Stimulated activated CD8-positive, alpha-beta memory T cell treated with anti-CD3 and anti-CD28 coated beads, Interleukin-15, amount 100 ng/mL, for 1 hour (primary cell): ENCODE measurements at regions not wholly inside any gene's neighbourhood (a gene's known extent, or its start where the extent isn't known, plus 50 kb on each side); places are given as distances from the start of the nearest gene placed in this dataset.

Source experiments
- DNase-seq: peaks from one replicate; pipeline ENCODE4 v3.0.0-alpha.2; 2020; ENCODE audit warnings: low read depth

DNA sequence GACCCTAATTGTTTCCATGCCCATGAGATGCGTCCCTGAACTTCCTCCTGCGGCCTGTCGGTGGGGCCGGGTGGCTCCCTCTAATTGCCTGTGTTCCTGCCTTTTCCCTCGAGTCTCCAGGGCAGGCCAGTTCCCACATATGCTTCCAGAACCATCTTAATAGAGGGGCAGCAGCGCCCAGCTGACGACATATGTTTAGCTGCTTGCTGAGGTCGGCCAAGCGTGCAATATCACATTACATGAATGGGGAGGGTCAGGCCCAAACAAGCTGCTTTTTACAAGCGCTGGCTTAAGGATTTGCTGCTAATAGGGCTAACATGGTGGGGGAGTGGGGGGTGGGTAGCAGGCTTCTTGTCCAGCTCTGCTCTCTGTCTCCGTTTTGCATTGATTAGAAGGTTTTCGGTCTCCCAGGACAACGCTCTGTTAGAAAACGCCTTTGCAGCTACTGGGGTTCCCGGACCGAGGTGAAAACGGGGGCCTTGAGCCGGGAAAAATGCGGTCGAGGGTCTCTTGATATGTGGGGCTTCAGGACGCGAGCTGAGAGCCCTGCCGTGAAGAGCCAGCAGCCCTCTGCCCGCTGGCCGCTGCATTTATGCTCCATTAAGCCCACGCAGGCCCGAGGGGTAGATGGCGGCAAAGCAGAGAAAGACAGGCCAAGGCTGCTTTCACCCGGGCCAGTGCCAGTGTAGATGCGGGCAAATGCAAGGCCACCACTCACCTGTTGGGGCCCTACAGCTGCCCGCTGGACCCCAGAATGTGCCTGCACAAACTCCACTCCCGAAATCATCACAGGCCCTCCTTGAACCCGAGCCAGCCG, 308.5 kb downstream of the BMP7 start:
- DNase-seq: no peak

- DNase-seq: no peak
These were observed 301.5 kb downstream of the BMP7 start for GRCh38 chr20:56964901-56965300.

DNA sequence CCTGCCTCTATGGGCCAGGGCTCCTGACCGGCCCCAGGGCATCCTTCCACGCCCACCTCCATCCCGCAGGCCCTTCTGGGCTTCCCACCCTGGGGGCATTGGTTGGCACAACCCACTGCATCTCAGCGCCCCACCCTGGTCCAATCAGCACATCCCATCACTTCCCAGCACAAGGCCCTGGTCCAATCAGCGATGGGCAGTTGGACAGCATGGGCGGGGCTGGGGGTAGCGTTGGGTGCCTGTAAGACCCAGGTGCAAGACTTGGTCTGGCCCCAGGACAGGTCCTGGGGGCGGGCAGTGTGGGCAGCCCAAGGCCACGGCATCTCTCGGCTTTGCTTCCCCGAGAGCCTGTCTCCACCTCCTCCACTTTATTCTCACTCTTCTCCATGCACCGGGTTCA, 298.5 kb downstream of the BMP7 start:
- DNase-seq: no peak

- DNase-seq: no peak
These were observed 297.9 kb downstream of the BMP7 start for GRCh38 chr20:56968376-56969048.

DNA sequence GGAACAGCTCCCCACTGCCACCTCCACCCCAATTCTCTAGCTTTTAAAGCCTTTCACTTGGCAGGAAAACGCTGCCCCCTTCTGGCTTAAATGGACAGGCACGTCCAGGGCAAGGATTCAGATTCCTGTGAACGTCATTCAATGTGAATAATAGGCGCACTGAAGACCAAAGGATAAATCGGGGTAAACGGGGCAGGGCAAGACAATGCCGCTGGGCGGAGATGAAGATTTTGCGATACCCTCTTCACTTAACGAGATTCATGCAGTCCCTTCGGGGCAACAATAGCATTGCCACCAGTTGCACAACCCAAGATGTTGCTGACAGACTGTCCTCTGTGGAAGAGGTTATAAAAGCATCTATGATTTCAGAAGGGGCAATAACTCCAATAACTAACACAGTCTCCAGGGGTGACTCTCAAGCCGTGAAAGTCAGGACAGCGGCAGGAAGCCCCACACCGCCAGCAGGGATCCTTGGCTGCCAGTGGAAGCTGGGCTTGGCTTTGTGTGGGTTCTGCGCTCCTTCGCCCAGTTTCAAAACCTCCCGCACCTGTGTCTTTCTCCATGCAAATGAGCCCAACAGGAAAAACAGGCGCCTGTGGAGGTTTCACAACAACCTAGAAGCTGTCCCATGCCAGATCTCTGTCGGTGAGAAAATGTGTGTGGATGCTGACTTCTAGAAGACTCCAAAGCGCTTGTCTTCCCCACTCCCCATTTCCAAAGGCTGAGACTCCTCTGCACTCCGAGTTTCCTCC, 291.8 kb downstream of the BMP7 start:
- no peak for DNase-seq

- DNase-seq: no peak
These were observed 290.6 kb downstream of the BMP7 start for GRCh38 chr20:56975838-56976237.

- DNase-seq: no peak
These were observed 290.1 kb downstream of the BMP7 start for GRCh38 chr20:56976336-56976735.

DNA sequence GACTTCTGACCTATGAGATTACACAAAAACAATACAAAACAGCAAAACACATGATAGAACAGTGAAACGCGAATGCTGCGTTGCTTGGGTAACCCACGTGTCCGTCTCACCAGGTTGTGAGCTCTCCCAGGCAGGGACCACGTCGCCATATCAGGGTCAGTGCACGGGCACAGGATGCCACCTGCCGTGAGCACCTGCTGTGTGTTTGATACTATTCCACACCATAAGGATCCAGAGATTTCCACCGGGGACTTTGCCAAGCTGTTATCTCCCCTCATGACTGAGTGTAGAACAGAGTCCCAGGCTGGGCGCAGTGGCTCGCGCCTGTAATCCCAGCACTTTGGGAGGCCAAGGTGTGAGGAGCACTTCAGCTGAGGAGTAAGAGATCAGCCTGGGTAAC, 288.0 kb downstream of the BMP7 start:
- DNase-seq: no peak

- no peak for DNase-seq
These were observed 287.3 kb downstream of the BMP7 start for GRCh38 chr20:56979125-56979524.

- no peak for DNase-seq
These were observed 285.1 kb downstream of the BMP7 start for GRCh38 chr20:56981301-56981700.

DNA sequence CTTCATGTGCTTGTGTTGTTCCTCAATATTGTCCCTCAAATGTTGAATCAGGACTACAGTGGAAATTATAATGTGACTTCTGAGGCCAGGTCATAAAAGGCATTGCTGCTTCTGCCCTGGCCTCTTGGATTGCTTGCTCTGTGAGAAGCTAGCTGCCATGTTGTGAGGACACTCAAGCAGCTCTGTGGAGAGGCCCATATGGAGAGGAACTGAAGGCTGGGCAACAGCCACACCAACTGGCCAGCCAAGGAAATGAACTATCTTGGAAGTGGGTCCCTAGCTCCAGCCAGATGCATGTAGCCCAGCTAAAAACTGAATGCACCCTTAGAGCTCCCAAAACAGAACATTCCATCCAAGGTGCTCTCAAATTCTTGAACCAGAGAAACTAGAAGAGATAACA, 282.6 kb downstream of the BMP7 start:
- DNase-seq: no peak

GRCh38 chr20:56985066-56985685, 281.3 kb downstream of the BMP7 start:
- no peak for DNase-seq

GRCh38 chr20:56986476-56986875, 280.0 kb downstream of the BMP7 start:
- no peak for DNase-seq

- DNase-seq: no peak
These were observed 279.3 kb downstream of the BMP7 start for GRCh38 chr20:56986931-56987720.

DNA sequence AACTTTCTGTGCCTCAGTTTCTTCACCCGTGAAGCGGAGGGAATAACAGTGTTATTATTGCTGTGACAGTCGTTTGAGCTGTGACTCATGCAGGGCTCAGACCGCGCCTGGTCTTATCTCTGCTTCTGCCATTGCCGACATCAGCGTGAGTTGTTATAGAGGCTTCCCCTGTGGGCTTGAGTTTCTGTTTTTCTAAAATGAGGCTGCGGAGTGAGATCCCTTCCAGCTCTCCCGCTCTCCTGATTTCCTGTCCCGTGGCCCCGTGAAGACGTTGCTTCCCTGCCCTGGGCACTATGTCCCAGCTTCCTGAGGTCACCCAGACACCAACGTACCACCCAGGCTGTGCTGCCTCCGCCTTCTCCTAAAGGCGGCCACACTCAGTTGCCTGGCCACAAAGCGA, 278.5 kb downstream of the BMP7 start:
- no peak for DNase-seq

DNA sequence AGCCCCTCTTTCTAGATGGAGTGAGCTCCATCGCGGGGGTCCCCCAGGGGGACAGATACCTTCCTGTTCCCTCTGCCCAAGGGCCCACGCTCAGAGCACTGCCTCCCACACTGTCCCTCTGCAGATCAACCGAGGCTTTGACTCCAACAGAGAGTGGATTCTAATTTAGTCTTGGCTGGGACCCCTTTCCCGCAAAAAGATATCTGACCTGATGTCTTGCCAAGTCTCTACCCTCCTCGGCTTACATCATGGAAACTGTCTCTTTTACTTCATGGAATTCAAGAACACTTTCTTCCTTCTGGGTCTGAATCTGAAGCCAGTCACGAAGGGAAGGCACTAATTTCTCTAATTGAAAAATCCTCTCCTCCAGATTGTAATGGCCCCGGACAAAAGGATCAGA, 278.0 kb downstream of the BMP7 start:
- DNase-seq: no peak

- no peak for DNase-seq
These were observed 276.9 kb downstream of the BMP7 start for GRCh38 chr20:56989516-56989915.

- no peak for DNase-seq
These were observed 273.4 kb downstream of the BMP7 start for GRCh38 chr20:56993020-56993559.

DNA sequence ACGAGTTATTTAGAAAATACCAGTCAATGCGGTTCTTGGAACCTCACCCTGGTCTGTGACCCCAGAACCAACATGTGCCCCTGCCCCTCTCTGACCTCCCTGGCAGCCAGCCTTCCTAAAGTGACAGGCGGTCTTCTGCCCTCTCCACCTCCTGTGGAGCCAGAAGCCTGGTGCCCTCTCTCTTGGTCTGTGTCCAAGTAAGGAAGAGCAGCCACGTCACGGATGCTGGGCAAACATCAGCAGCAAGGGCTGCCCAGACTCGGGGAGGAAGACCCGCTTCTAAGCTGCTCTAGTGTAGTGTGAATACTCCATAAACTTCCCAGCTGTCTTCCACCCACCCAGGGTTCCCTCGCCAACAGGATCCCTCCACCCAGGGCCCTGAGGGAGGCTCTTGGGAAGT, 272.4 kb downstream of the BMP7 start:
- no peak for DNase-seq

- DNase-seq: no peak
These were observed 271.3 kb downstream of the BMP7 start for GRCh38 chr20:56995149-56995548.

DNA sequence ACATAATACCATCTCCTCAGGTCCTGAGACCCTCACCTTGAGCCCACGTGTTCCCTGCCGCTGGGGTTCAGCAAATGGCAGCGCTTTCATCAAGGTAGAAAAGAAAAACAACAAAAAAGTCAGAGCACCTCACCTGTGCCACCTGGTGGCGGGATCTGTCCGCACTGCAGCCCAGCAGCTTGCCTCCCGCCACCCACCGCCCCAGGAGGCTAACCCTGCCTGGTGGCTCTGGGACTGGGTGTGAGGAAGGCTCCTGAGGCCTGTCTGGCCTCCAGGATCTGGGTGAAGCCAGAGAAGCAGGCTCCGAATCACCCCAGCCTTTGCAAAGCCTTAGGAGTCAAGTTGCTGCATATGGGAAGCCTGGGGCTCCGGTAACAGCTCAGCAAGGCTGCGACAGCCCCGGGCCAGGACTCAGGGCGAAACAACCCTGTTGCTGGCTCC, 270.8 kb downstream of the BMP7 start:
- DNase-seq: no peak
